ENCODE measurements at regions not wholly inside any gene's neighbourhood (a gene's known extent, or its start where the extent isn't known, plus 50 kb on each side); places are given as distances from the start of the nearest gene placed in this dataset.

DNA sequence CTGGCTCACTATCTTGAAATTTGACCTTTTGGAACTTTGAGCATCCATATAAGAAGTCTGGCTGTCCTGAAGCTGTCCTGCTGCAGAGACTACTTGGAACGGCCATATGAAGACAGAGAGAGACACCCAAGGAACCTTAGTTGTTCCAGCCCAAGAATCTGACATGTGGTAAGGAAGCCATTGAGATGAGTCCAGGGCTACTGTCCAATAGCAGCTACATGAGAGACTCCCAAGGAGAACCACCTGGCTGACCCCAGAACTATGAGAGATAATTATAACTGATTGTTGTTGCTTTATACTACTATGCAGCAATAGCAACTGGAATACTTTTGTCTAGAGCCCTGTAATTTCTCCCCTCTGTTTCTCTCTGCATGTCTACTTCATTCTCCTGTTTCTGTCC, 234.3 kb upstream of the TANK start:
- Histone ChIP-seq H3K4me1 (no peaks in the 10 kb centered on the region), H3K36me3 (no peaks in the 10 kb centered on the region), H3K4me3 (no peak overlapping the region), H3K27ac (no peak overlapping the region), H3K27me3 (no peaks in the 10 kb centered on the region), H3K9me3 (no peaks in the 10 kb centered on the region)
- 90% methylated on average over 1 of the region's 1 CpG for WGBS
- no peak for DNase-seq (ENCODE audit: low spot score in 2 of 2)
- no peak for TF ChIP-seq POLR2A (IDR thresholded peaks at IDR 0.05)
- no peak for TF ChIP-seq POLR2AphosphoS5 (IDR thresholded peaks at IDR 0.05)
- no peak for TF ChIP-seq EP300 (IDR thresholded peaks at IDR 0.05)
- TF ChIP-seq, protein P1, sequence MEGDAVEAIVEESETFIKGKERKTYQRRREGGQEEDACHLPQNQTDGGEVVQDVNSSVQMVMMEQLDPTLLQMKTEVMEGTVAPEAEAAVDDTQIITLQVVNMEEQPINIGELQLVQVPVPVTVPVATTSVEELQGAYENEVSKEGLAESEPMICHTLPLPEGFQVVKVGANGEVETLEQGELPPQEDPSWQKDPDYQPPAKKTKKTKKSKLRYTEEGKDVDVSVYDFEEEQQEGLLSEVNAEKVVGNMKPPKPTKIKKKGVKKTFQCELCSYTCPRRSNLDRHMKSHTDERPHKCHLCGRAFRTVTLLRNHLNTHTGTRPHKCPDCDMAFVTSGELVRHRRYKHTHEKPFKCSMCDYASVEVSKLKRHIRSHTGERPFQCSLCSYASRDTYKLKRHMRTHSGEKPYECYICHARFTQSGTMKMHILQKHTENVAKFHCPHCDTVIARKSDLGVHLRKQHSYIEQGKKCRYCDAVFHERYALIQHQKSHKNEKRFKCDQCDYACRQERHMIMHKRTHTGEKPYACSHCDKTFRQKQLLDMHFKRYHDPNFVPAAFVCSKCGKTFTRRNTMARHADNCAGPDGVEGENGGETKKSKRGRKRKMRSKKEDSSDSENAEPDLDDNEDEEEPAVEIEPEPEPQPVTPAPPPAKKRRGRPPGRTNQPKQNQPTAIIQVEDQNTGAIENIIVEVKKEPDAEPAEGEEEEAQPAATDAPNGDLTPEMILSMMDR (IDR thresholded peaks at IDR 0.05) = no peak

DNA sequence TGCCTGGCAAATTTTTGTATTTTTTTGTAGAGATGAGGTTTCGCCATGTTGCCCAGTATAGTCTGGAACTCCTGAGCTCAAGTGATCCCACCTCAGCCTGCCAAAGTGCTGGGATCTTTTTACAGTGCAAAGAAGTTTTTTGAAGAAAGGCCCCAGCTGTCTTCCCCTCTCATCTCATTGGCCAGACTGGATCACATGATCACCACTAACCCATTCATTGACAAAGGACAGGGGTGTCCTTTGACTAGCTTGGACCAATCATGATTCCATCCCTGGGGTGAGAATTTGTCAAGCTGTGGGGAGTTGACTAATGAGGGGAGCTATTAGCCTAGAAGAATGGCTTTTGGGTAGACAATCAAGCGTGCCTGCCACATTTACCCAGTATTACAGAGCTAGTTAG, 232.9 kb upstream of the TANK start:
- TF ChIP-seq POLR2A (IDR thresholded peaks at IDR 0.05) = no peak
- no peak for TF ChIP-seq EP300 (IDR thresholded peaks at IDR 0.05)
- no peak for TF ChIP-seq POLR2AphosphoS5 (IDR thresholded peaks at IDR 0.05)
- TF ChIP-seq, protein P1 (IDR thresholded peaks at IDR 0.05) = no peak
- no peaks in the 10 kb centered on the region for H3K27me3 ChIP-seq
- no peaks in the 10 kb centered on the region for H3K36me3 ChIP-seq
- H3K4me1 ChIP-seq = no peaks in the 10 kb centered on the region
- no peaks in the 10 kb centered on the region for H3K9me3 ChIP-seq
- H3K27ac ChIP-seq = no peak overlapping the region
- no peak for DNase-seq (ENCODE audit: low spot score in 2 of 2)
- no peak overlapping the region for H3K4me3 ChIP-seq
- 47% methylated on average over 2 of the region's 2 CpGs for WGBS

DNA sequence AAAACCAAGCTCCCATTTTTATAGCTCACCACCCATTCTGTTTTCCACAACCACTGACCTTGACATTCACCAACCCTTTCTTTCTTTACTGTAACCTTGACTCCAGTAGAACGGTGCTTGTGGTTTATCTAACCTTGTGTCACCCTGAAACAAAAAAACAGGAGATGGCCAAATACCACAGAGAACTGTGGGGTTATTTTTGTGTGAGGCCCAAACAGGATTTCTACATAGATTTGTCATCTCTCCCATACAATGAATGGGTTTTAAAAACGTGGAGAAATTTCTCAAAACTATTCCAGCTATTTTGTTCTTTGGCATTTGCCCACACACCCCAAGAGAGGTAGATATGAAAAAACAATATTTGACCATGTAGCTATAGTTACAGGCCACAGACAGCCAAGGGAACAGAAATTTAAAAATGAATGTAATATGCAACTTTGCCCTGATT, 231.3 kb upstream of the TANK start:
- WGBS = 56% methylated on average over 2 of the region's 2 CpGs
- no peak for DNase-seq (ENCODE audit: low spot score in 2 of 2)

DNA sequence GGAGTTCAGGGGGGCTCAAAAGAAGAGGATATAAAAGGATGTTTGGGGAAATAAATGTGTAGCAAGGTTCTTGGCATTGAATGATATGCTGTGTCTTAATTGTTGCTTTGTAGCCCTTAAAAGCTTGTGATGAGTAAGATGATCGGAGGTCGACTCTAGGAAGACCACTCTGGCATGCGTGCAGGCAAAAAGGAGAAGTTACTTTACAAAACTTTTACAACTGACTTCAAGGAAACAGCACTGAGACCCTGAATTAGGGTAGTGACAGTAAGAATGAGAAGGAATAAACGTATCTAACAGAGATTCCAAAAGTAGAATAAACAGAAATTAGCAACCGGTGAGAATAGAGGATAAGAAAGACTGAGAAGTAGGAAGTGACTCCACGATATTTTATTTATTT, 228.7 kb upstream of the TANK start:
- Histone ChIP-seq H3K4me1 (no peaks in the 10 kb centered on the region), H3K27ac (no peak overlapping the region), H3K9me3 (no peaks in the 10 kb centered on the region), H3K36me3 (no peaks in the 10 kb centered on the region), H3K27me3 (no peaks in the 10 kb centered on the region), H3K4me3 (no peak overlapping the region)
- no peak for DNase-seq (ENCODE audit: low spot score in 2 of 2)
- WGBS = 77% methylated on average over 6 of the region's 6 CpGs
- TF ChIP-seq POLR2A (IDR thresholded peaks at IDR 0.05) (no peak), EP300 (IDR thresholded peaks at IDR 0.05) (no peak), POLR2AphosphoS5 (IDR thresholded peaks at IDR 0.05) (no peak)
- TF ChIP-seq, protein P1 (IDR thresholded peaks at IDR 0.05) = no peak

More for the DNA sequence above, 231.3 kb upstream of the TANK start:
- Histone ChIP-seq H3K27ac (no peak overlapping the region), H3K27me3 (no peaks in the 10 kb centered on the region), H3K9me3 (no peaks in the 10 kb centered on the region), H3K36me3 (no peaks in the 10 kb centered on the region), H3K4me1 (no peaks in the 10 kb centered on the region), H3K4me3 (no peak overlapping the region)
- TF ChIP-seq POLR2A (IDR thresholded peaks at IDR 0.05) = no peak
- TF ChIP-seq, protein P1 (IDR thresholded peaks at IDR 0.05) = no peak
- TF ChIP-seq POLR2AphosphoS5 (IDR thresholded peaks at IDR 0.05) = no peak
- TF ChIP-seq EP300 (IDR thresholded peaks at IDR 0.05) = no peak

DNA sequence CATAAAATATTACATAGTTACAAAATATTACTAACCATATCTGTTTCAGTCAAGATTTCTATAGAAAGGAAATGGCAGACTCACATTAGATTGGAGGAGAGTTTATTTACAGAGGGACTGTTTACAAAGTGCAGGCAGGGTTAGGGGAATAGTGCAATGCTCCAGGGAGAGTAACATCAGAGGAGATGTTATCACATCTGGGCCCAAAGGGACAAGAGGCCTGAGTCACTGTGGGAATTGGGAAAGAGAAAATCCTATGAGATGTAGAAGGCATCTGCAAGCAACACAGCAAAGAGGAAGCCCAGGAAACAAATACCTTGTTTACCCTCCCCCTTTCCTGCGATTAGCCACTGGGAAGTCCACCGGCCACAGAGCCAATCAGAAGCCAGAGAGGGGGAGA, 227.3 kb upstream of the TANK start:
- Histone ChIP-seq H3K4me1 (no peaks in the 10 kb centered on the region), H3K9me3 (no peaks in the 10 kb centered on the region), H3K27ac (no peak overlapping the region), H3K27me3 (no peaks in the 10 kb centered on the region), H3K36me3 (no peaks in the 10 kb centered on the region), H3K4me3 (no peak overlapping the region)
- no peak for TF ChIP-seq POLR2AphosphoS5 (IDR thresholded peaks at IDR 0.05)
- TF ChIP-seq, protein P1 (IDR thresholded peaks at IDR 0.05) = no peak
- no peak for TF ChIP-seq POLR2A (IDR thresholded peaks at IDR 0.05)
- TF ChIP-seq EP300 (IDR thresholded peaks at IDR 0.05) = no peak
- 84% methylated on average over 2 of the region's 2 CpGs for WGBS
- DNase-seq (ENCODE audit: low spot score in 2 of 2) = no peak
